HG02938 (cell line): ENCODE measurements at regions not wholly inside any gene's neighbourhood (a gene's known extent, or its start where the extent isn't known, plus 50 kb on each side); places are given as distances from the start of the nearest gene placed in this dataset.
"Not testable (repeated sequence)": the region's sequence is repeated elsewhere in the genome, so short reads cannot be mapped to it uniquely, and the experiment has no call there.

Experiments used
- ATAC-seq: cut with Tn5 transposase; IDR thresholded peaks from one replicate; pipeline ENCODE4 v1.9.1; 2021; ENCODE audit warnings: mild to moderate bottlenecking, moderate library complexity; ENCODE audit not compliant: unreplicated experiment

DNA sequence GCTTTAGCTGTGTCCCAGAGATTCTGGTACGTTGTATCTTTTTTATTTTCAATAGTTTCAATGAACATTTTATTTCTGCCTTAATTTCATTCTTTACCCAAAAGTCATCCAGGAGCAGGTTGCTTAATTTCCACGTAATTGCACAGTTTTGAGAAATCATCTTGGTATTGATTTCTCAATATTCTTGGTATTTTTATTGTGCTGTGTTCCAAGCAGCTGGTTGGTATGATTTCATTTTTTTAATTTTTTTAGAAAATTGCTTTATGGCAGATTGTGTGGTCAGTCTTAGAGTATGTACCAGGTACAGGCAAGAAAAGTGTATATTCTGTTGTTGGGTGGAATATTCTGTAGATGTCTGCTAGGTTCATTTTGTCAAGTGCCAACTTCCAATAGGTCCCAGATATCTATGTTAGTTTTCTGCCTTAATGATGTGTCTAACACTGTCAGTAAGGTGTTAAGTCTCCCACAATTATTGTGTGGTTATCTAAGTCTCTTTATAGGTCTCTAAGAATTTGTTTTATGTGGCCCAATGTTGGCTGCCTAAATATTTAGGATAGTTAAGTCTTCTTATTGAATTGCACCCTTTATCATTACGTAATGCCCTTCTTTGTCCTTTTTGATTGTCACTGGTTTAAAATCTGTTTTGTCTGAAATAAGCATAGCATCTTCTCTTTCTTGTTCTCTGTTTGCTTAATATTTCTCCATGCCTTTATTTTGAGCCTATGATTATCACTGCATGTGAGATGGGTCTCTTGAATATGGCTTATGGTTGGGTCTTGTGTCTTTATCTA lies 366.9 kb upstream of the IRAK1BP1 start:
- ATAC-seq, result no peak

GRCh38 chr6:78502386-78502887 lies 364.9 kb upstream of the IRAK1BP1 start:
- ATAC-seq, result no peak

GRCh38 chr6:78505178-78505577 lies 362.2 kb upstream of the IRAK1BP1 start:
- no peak for ATAC-seq

DNA sequence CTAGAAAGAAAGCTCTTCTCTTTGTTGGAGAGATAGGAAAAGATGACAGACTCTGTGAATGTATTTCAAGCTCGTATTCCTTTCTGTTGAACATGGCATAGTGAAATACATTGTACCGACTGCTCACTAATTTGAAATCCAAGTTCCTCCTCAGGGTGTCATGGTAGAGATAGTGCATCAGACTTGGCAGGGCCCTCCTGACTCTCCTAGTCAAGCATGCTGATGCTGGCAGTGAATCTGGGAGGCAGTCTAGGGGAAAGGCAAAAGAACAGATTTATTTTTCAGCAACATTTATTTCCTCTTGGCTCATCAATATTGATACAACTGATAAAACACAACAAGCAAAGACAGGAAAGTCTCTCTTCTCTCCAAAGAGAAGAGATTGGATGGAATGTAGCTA lies 356.3 kb upstream of the IRAK1BP1 start:
- no peak for ATAC-seq

GRCh38 chr6:78513856-78514255 lies 353.5 kb upstream of the IRAK1BP1 start:
- ATAC-seq, result no peak

DNA sequence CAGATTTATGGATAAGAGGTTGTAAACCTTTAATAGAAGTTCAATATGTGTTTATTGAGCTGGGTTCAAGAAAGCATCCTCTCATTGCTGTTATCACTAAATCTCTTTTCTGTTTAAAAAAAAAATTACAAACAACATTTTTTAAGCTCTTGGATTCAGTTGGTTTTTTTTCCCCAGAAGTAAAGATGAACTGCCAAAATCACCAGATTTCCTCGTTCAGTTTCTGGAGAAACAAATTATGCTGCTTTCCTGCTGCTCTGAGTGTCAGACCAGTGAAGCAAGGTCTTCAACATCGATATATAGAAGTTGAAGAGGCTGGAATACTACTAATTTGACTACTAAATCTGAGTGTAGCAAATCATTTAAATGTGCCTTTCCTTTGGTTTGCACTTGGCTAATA lies 352.1 kb upstream of the IRAK1BP1 start:
- ATAC-seq, result no peak

DNA sequence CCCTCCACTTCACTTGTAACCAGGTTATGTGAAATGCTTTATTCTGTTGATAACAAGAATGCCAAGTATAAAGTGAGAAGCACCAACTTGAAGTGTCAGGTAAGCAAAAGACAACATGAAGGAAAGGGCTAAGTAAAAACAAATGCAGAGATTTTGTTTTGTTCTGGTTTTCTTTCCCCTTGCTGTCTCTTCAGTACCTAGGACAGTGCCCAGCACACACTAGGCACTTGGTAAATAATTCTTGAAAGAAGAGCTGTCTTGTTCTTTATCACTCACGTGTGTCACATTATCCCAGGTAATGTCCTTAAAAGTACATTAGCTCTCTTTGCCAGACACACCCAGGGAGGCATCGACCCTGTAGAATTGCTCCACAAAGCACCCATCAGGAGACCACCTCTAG lies 350.0 kb upstream of the IRAK1BP1 start:
- no peak for ATAC-seq

- ATAC-seq, result no peak
Observed at GRCh38 chr6:78523622-78524021, 343.7 kb upstream of the IRAK1BP1 start.

GRCh38 chr6:78525976-78526375 lies 341.4 kb upstream of the IRAK1BP1 start:
- no peak for ATAC-seq

GRCh38 chr6:78526432-78526831 lies 340.9 kb upstream of the IRAK1BP1 start:
- ATAC-seq, result no peak

- no peak for ATAC-seq
Observed at GRCh38 chr6:78528926-78529325, 338.4 kb upstream of the IRAK1BP1 start.

DNA sequence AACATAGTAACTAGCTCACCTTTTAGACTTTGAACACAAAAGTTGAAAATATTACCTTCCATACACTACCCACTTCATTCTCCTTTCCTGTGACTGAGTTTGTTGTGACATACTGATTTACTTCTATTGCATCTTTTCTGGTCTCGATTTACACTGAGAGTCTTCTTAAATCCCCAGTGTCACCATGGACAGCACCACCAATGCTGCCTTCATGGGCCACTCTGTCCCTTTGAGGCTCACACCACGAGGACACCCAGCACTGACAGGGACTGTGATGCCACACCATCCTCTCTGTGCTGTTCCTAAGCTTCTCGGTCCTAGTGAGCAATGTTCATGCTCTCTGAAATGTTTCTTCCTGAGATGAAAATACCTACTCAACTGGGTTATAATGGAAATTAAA lies 337.1 kb upstream of the IRAK1BP1 start:
- ATAC-seq, result no peak

DNA sequence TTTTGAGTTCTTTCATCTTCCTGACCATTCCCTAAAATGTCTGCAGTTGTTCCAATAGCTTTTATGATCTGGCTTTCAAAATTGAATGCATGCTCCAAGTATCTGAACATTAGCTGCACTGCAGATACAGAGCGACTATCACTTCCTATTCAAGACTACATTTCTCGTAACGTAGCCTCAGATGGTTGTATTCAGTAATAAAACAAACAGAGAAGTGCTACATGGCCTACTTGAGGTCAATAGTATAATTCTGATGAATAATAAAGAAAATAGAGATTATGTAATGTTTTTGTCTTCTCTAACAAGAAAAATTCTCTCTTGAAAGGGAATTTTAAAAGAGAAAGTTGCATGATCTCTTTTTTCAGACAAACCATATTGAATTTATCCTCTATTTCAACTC lies 333.9 kb upstream of the IRAK1BP1 start:
- ATAC-seq, result no peak

- ATAC-seq, result no peak
Observed at GRCh38 chr6:78533876-78534275, 333.5 kb upstream of the IRAK1BP1 start.

DNA sequence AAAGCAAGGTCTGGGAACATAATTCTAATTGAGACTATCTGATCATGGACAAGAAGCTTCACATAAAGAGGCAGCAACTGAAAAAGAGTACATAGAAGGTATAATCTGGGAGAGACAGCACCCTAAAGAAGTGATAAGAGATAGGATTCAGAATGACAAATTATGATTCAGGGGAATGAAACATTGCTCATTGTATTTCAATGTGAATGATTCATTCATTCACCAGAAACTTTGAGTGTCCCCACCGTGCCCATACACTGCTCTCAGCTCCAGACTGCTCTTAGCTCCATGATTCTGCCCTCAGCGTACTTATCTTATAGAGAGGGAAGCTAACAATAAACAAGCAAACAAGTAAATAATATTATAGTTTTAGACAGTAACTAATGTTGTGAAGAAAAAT lies 329.3 kb upstream of the IRAK1BP1 start:
- no peak for ATAC-seq

DNA sequence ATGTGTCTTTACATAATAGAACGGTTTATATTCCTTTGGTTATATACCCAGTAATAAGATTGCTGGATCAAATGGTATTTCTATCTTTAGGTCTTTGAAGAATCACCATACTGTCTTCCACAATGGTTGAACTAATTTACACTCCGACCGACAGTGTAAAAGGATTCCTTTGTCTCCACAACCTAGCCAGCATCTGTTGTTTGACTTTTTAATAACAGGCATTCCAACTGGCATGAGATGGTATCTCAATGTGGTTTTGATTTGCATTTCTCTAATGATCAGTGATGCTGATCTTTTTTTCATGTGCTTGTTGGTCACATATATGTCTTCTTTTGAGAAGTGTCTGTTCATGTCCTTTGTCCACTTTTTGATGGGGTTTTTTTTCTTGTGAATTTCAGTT lies 319.7 kb upstream of the IRAK1BP1 start:
- not testable (repeated sequence) for ATAC-seq

- no peak for ATAC-seq
Observed at GRCh38 chr6:78551361-78551760, 316.0 kb upstream of the IRAK1BP1 start.

DNA sequence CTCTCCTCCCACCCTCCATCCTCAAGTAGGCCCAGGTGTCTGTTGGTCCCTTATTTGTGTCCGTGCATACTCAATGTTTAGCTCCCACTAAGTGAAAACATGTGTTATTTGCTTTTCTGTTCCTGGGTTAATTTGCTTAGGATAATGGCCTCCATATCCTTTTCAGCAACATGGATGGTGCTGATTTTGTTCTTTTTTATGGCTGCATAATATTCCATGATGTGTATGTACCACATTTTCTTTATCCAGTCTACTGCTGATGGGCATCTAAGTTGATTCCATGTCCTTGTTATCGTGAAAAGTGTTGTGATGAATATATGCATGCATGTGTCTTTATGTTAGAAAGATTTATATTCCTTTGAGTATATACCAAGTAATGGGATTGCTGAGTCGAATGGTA lies 314.9 kb upstream of the IRAK1BP1 start:
- no peak for ATAC-seq

- ATAC-seq, result no peak
Observed at GRCh38 chr6:78554341-78554740, 313.0 kb upstream of the IRAK1BP1 start.

DNA sequence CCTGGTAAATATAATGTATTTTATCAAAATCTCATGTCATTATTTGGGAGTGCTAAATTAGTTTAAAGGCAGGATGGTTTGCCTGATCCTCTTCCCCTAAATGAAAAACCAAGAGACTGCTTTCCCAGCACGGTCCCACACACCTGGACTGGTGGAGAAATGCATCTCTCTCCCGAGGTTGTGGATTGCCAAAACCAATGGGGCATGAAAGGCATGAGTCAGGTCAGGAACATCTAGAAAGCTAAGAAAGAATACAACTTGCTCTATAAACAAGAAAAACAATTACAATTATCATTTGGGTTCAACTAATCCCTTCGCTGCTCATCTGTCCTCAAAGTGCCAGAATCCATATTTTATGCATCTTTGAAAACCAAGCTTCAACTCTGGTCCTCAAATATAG lies 308.3 kb upstream of the IRAK1BP1 start:
- no peak for ATAC-seq

DNA sequence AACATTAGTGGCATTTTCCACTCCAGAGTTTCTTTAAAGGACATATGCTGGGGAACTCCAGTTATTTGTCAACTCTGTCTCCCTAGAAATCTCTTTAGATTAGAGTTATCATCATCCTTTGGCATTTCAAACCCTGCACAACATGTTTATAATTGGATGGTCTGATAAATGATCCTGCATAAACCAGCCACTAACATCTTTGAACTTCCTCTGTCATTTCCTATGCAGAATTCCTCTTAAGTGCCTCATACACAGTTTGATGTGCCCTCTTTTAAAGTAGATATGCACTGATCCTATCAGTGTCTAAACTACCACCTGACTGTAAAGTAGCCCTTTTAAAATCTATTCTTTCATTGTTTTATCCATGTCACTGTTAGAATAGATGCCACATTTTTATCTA lies 306.3 kb upstream of the IRAK1BP1 start:
- no peak for ATAC-seq

- no peak for ATAC-seq
Observed at GRCh38 chr6:78565997-78566396, 301.4 kb upstream of the IRAK1BP1 start.

- no peak for ATAC-seq
Observed at GRCh38 chr6:78570044-78570443, 297.3 kb upstream of the IRAK1BP1 start.
